ENCODE measurements at regions not wholly inside any gene's neighbourhood (a gene's known extent, or its start where the extent isn't known, plus 50 kb on each side); places are given as distances from the start of the nearest gene placed in this dataset.

GRCh38 chr9:90540734-90541133 lies 101.9 kb downstream of the DIRAS2 start:
- H3K36me3 ChIP-seq: no peaks in the 10 kb centered on the region
- TF ChIP-seq POLR2AphosphoS5 (IDR thresholded peaks at IDR 0.05) (no peak), CTCF (IDR thresholded peaks at IDR 0.05) (no peak), POLR2A (IDR thresholded peaks at IDR 0.05) (no peak), EP300 (IDR thresholded peaks at IDR 0.05) (no peak)
- no peaks in the 10 kb centered on the region for H3K27me3 ChIP-seq
- 83% methylated on average over 1 of the region's 1 CpG for WGBS
- no peak overlapping the region for H3K4me3 ChIP-seq
- no peaks in the 10 kb centered on the region for H3K9me3 ChIP-seq
- DNase-seq (ENCODE audit: low spot score in 2 of 2): no peak
- H3K4me1 ChIP-seq: no peaks in the 10 kb centered on the region
- no peak overlapping the region for H3K27ac ChIP-seq

GRCh38 chr9:90544488-90544887 lies 98.1 kb downstream of the DIRAS2 start:
- Histone ChIP-seq H3K27ac (no peak overlapping the region), H3K4me3 (no peak overlapping the region), H3K4me1 (no peaks in the 10 kb centered on the region), H3K27me3 (no peaks in the 10 kb centered on the region), H3K9me3 (no peaks in the 10 kb centered on the region), H3K36me3 (no peaks in the 10 kb centered on the region)
- no peak for DNase-seq (ENCODE audit: low spot score in 2 of 2)
- TF ChIP-seq EP300 (IDR thresholded peaks at IDR 0.05) (no peak), POLR2A (IDR thresholded peaks at IDR 0.05) (no peak), CTCF (IDR thresholded peaks at IDR 0.05) (no peak), POLR2AphosphoS5 (IDR thresholded peaks at IDR 0.05) (no peak)
- WGBS: 45% methylated on average over 2 of the region's 2 CpGs

- no peaks in the 10 kb centered on the region for H3K27me3 ChIP-seq
- DNase-seq (ENCODE audit: low spot score in 2 of 2): no peak
- 27% methylated on average over 7 of the region's 7 CpGs for WGBS
Measured at GRCh38 chr9:90546200-90546599, 96.4 kb downstream of the DIRAS2 start.

GRCh38 chr9:90547896-90548295 lies 94.7 kb downstream of the DIRAS2 start:
- TF ChIP-seq POLR2A (IDR thresholded peaks at IDR 0.05) (no peak), POLR2AphosphoS5 (IDR thresholded peaks at IDR 0.05) (no peak), EP300 (IDR thresholded peaks at IDR 0.05) (no peak), CTCF (IDR thresholded peaks at IDR 0.05) (no peak)
- H3K4me1 ChIP-seq: no peaks in the 10 kb centered on the region
- H3K36me3 ChIP-seq: no peaks in the 10 kb centered on the region
- WGBS: 98% methylated on average over 2 of the region's 2 CpGs
- no peaks in the 10 kb centered on the region for H3K27me3 ChIP-seq
- no peaks in the 10 kb centered on the region for H3K9me3 ChIP-seq
- DNase-seq (ENCODE audit: low spot score in 2 of 2): no peak
- H3K4me3 ChIP-seq: no peak overlapping the region
- H3K27ac ChIP-seq: no peak overlapping the region

More at GRCh38 chr9:90546200-90546599, 96.4 kb downstream of the DIRAS2 start:
- Histone ChIP-seq H3K9me3 (no peaks in the 10 kb centered on the region), H3K27ac (no peak overlapping the region), H3K4me1 (no peaks in the 10 kb centered on the region), H3K36me3 (no peaks in the 10 kb centered on the region), H3K4me3 (no peak overlapping the region)
- TF ChIP-seq POLR2A (IDR thresholded peaks at IDR 0.05): no peak
- no peak for TF ChIP-seq POLR2AphosphoS5 (IDR thresholded peaks at IDR 0.05)
- TF ChIP-seq CTCF (IDR thresholded peaks at IDR 0.05): no peak
- TF ChIP-seq EP300 (IDR thresholded peaks at IDR 0.05): no peak

GRCh38 chr9:90552317-90552716 lies 90.3 kb downstream of the DIRAS2 start:
- H3K9me3 ChIP-seq: no peaks in the 10 kb centered on the region
- no peaks in the 10 kb centered on the region for H3K4me1 ChIP-seq
- no peak for DNase-seq (ENCODE audit: low spot score in 2 of 2)
- no peaks in the 10 kb centered on the region for H3K27me3 ChIP-seq
- H3K4me3 ChIP-seq: no peak overlapping the region
- H3K27ac ChIP-seq: no peak overlapping the region
- 64% methylated on average over 1 of the region's 1 CpG for WGBS
- TF ChIP-seq CTCF (IDR thresholded peaks at IDR 0.05): no peak
- no peak for TF ChIP-seq POLR2AphosphoS5 (IDR thresholded peaks at IDR 0.05)
- no peak for TF ChIP-seq POLR2A (IDR thresholded peaks at IDR 0.05)
- no peak for TF ChIP-seq EP300 (IDR thresholded peaks at IDR 0.05)
- H3K36me3 ChIP-seq: no peaks in the 10 kb centered on the region

Data from suprapubic skin (tissue), 4 donors.